ENCODE measurements at regions not wholly inside any gene's neighbourhood (a gene's known extent, or its start where the extent isn't known, plus 50 kb on each side); places are given as distances from the start of the nearest gene placed in this dataset.

- TF ChIP-seq CTCF (IDR thresholded peaks at IDR 0.05; ENCODE audit: low read length) (no peak), EZH2 (optimal IDR thresholded peaks at IDR 0.05; ENCODE audit: low read depth, low read length) (no peak), EZH2phosphoT487 (IDR thresholded peaks at IDR 0.05; ENCODE audit: low read length) (no peak)
These were observed 53.1 kb upstream of the SLC7A14 start for GRCh38 chr3:170638988-170639387.

All from MM.1S (cell line).